GOT3 (cell line): ENCODE measurements at regions not wholly inside any gene's neighbourhood (a gene's known extent, or its start where the extent isn't known, plus 50 kb on each side); places are given as distances from the start of the nearest gene placed in this dataset.
"Not testable (repeated sequence)": the region's sequence is repeated elsewhere in the genome, so short reads cannot be mapped to it uniquely, and the experiment has no call there.

ENCODE experiments used
- DNase-seq: peaks from one replicate; lab custom pipeline; 2025; ENCODE audit warnings: mixed read lengths; lab: John Stamatoyannopoulos, UW

GRCh38 chr9:108281696-108282095 lies 574.1 kb downstream of the ACTL7B start:
- no peak for DNase-seq

- no peak for DNase-seq
Measured at GRCh38 chr9:108278341-108278740, 577.4 kb downstream of the ACTL7B start.

GRCh38 chr9:108277216-108277615 lies 578.6 kb downstream of the ACTL7B start:
- DNase-seq = no peak

- DNase-seq = no peak
Measured at GRCh38 chr9:108275906-108276305, 579.9 kb downstream of the ACTL7B start.

- DNase-seq = no peak
Measured at GRCh38 chr9:108274971-108275370, 580.8 kb downstream of the ACTL7B start.

GRCh38 chr9:108273988-108274387 lies 581.8 kb downstream of the ACTL7B start:
- DNase-seq = no peak

GRCh38 chr9:108272349-108272899 lies 583.4 kb downstream of the ACTL7B start:
- no peak for DNase-seq

GRCh38 chr9:108271646-108272348 lies 584.0 kb downstream of the ACTL7B start:
- DNase-seq = no peak

GRCh38 chr9:108271236-108271635 lies 584.5 kb downstream of the ACTL7B start:
- no peak for DNase-seq

- no peak for DNase-seq
Measured at GRCh38 chr9:108270561-108270960, 585.2 kb downstream of the ACTL7B start.

GRCh38 chr9:108270051-108270450 lies 585.7 kb downstream of the ACTL7B start:
- DNase-seq = no peak

GRCh38 chr9:108269371-108269770 lies 586.4 kb downstream of the ACTL7B start:
- DNase-seq = no peak

- no peak for DNase-seq
Measured at GRCh38 chr9:108265065-108265464, 590.7 kb downstream of the ACTL7B start.

- DNase-seq = no peak
Measured at GRCh38 chr9:108264093-108264492, 591.7 kb downstream of the ACTL7B start.

- no peak for DNase-seq
Measured at GRCh38 chr9:108262836-108263235, 593.0 kb downstream of the ACTL7B start.

- DNase-seq = no peak
Measured at GRCh38 chr9:108259917-108260675, 595.7 kb downstream of the ACTL7B start.

GRCh38 chr9:108258640-108259039 lies 597.1 kb downstream of the ACTL7B start:
- DNase-seq = no peak

GRCh38 chr9:108257382-108257781 lies 598.4 kb downstream of the ACTL7B start:
- DNase-seq = no peak

GRCh38 chr9:108254236-108254635 lies 601.5 kb downstream of the ACTL7B start:
- no peak for DNase-seq

GRCh38 chr9:108247391-108247790 lies 608.4 kb downstream of the ACTL7B start:
- DNase-seq = not testable (repeated sequence)

GRCh38 chr9:108245901-108246300 lies 609.9 kb downstream of the ACTL7B start:
- DNase-seq = no peak

GRCh38 chr9:108245331-108245730 lies 610.5 kb downstream of the ACTL7B start:
- no peak for DNase-seq

GRCh38 chr9:108244686-108245085 lies 611.1 kb downstream of the ACTL7B start:
- no peak for DNase-seq
